WTC11 (cell line): ENCODE measurements at regions not wholly inside any gene's neighbourhood (a gene's known extent, or its start where the extent isn't known, plus 50 kb on each side); places are given as distances from the start of the nearest gene placed in this dataset.

Source experiments
- ZNF317 ChIP-seq: sonication (generic); formaldehyde crosslinking; IDR thresholded peaks from 2 replicates; pipeline ENCODE4 v1.8.1; 2023; ENCODE audit warnings: low read depth, mild to moderate bottlenecking, moderate library complexity, missing genetic modification reagents, borderline replicate concordance
- TF ChIP-seq, protein P1 (sequence below): fragments of 200-600 bp; IDR thresholded peaks from 2 replicates; pipeline ENCODE4 v1.8.0; 2022; ENCODE audit warnings: antibody characterized with exemption

DNA sequence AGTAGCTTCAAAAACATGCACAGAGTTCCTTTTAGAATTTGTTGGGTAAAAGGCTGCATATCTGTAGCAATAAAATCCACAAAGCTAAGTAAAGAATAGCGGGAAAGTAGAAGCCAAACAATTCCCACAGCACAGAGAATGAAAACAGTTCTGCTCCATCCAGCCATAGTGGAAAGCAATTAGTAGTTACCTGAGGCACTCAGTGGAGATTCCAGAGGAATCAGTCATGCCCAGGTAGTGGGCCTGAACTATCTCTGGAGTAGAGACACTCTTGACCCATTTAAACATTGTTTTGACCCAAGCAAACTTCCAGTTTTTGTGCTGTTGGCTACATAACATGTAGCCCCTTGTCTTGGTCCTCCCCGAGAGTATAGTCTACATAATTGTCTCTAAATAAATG, 559.5 kb upstream of the PTCHD4 start:
- TF ChIP-seq, protein P1, sequence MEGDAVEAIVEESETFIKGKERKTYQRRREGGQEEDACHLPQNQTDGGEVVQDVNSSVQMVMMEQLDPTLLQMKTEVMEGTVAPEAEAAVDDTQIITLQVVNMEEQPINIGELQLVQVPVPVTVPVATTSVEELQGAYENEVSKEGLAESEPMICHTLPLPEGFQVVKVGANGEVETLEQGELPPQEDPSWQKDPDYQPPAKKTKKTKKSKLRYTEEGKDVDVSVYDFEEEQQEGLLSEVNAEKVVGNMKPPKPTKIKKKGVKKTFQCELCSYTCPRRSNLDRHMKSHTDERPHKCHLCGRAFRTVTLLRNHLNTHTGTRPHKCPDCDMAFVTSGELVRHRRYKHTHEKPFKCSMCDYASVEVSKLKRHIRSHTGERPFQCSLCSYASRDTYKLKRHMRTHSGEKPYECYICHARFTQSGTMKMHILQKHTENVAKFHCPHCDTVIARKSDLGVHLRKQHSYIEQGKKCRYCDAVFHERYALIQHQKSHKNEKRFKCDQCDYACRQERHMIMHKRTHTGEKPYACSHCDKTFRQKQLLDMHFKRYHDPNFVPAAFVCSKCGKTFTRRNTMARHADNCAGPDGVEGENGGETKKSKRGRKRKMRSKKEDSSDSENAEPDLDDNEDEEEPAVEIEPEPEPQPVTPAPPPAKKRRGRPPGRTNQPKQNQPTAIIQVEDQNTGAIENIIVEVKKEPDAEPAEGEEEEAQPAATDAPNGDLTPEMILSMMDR, result no peak
- no peak for TF ChIP-seq ZNF317 (CRISPR knock-in tag)
